ENCODE measurements at regions not wholly inside any gene's neighbourhood (a gene's known extent, or its start where the extent isn't known, plus 50 kb on each side); places are given as distances from the start of the nearest gene placed in this dataset.

GRCh38 chr4:176885224-176885623 lies 92.5 kb upstream of the VEGFC start:
- TF ChIP-seq CTCF (IDR thresholded peaks at IDR 0.05): no peak
- TF ChIP-seq POLR2AphosphoS5 (IDR thresholded peaks at IDR 0.05): no peak
- no peak for TF ChIP-seq POLR2A (IDR thresholded peaks at IDR 0.05)
- no peaks in the 10 kb centered on the region for H3K9me3 ChIP-seq
- H3K4me3 ChIP-seq: no peak overlapping the region
- no peaks in the 10 kb centered on the region for H3K36me3 ChIP-seq
- no peak for DNase-seq
- peaks cover 0 to 11% (median 3%) of the 10 kb centered on the region in 4 donors for H3K4me1 ChIP-seq
- no peak overlapping the region for H3K27ac ChIP-seq
- no peaks in the 10 kb centered on the region for H3K27me3 ChIP-seq
- intact Hi-C loops (cut with DNase I; ENCODE audit: low total_unique reads): no loop called here
- 68 to 86% (median 77%) methylated on average over 2 of the region's 2 CpGs for WGBS, 5 donors

- WGBS, 5 donors: 67 to 85% (median 76%) methylated on average over 3 of the region's 3 CpGs
- intact Hi-C loops (cut with DNase I; ENCODE audit: low total_unique reads): no loop called here
Observed at GRCh38 chr4:176886135-176886534, 93.4 kb upstream of the VEGFC start.

GRCh38 chr4:176889776-176890175 lies 97.1 kb upstream of the VEGFC start:
- no peaks in the 10 kb centered on the region for H3K4me1 ChIP-seq
- H3K9me3 ChIP-seq: no peaks in the 10 kb centered on the region
- DNase-seq: no peak
- intact Hi-C loops (cut with DNase I; ENCODE audit: low total_unique reads): no loop called here
- no peaks in the 10 kb centered on the region for H3K36me3 ChIP-seq
- TF ChIP-seq POLR2A (IDR thresholded peaks at IDR 0.05) (no peak), CTCF (IDR thresholded peaks at IDR 0.05) (no peak), POLR2AphosphoS5 (IDR thresholded peaks at IDR 0.05) (no peak), EP300 (IDR thresholded peaks at IDR 0.05) (no peak)
- WGBS, 5 donors: 75 to 92% (median 83%) methylated on average over 3 of the region's 3 CpGs
- H3K4me3 ChIP-seq: no peak overlapping the region
- no peak overlapping the region for H3K27ac ChIP-seq
- no peaks in the 10 kb centered on the region for H3K27me3 ChIP-seq

More at GRCh38 chr4:176886135-176886534, 93.4 kb upstream of the VEGFC start:
- H3K4me3 ChIP-seq: no peak overlapping the region
- no peak for TF ChIP-seq CTCF (IDR thresholded peaks at IDR 0.05)
- TF ChIP-seq EP300 (IDR thresholded peaks at IDR 0.05): no peak
- no peak for TF ChIP-seq POLR2A (IDR thresholded peaks at IDR 0.05)
- no peak for TF ChIP-seq POLR2AphosphoS5 (IDR thresholded peaks at IDR 0.05)
- H3K4me1 ChIP-seq: peaks cover 0 to 11% (median 3%) of the 10 kb centered on the region in 4 donors
- H3K36me3 ChIP-seq: no peaks in the 10 kb centered on the region
- DNase-seq: no peak
- H3K27ac ChIP-seq: no peak overlapping the region
- H3K27me3 ChIP-seq: no peaks in the 10 kb centered on the region
- no peaks in the 10 kb centered on the region for H3K9me3 ChIP-seq

GRCh38 chr4:176894498-176894897 lies 101.8 kb upstream of the VEGFC start:
- intact Hi-C loops (cut with DNase I; ENCODE audit: low total_unique reads): no loop called here
- H3K4me3 ChIP-seq: no peak overlapping the region
- no peaks in the 10 kb centered on the region for H3K27me3 ChIP-seq
- no peak for DNase-seq
- H3K36me3 ChIP-seq: no peaks in the 10 kb centered on the region
- no peaks in the 10 kb centered on the region for H3K9me3 ChIP-seq
- no peaks in the 10 kb centered on the region for H3K4me1 ChIP-seq
- WGBS, 5 donors: 40 to 67% (median 62%) methylated on average over 3 of the region's 3 CpGs
- H3K27ac ChIP-seq: no peak overlapping the region
- TF ChIP-seq POLR2A (IDR thresholded peaks at IDR 0.05): no peak
- no peak for TF ChIP-seq POLR2AphosphoS5 (IDR thresholded peaks at IDR 0.05)
- TF ChIP-seq CTCF (IDR thresholded peaks at IDR 0.05): no peak
- TF ChIP-seq EP300 (IDR thresholded peaks at IDR 0.05): no peak
